Activated naive CD4-positive, alpha-beta T cell treated with anti-CD3 and anti-CD28 coated beads, Interleukin-2, amount 10 ng/mL, durations not matched to agents 7 days and 5 days (primary cell): ENCODE measurements at regions not wholly inside any gene's neighbourhood (a gene's known extent, or its start where the extent isn't known, plus 50 kb on each side); places are given as distances from the start of the nearest gene placed in this dataset.
"Not testable (repeated sequence)": the region's sequence is repeated elsewhere in the genome, so short reads cannot be mapped to it uniquely, and the experiment has no call there.

ENCODE experiments used
- CTCF ChIA-PET: fragments of 350-600 bp; sonication (Branson Sonifier 250); formaldehyde crosslinking; loops from one replicate; lab custom pipeline; 2021; ENCODE audit warnings: antibody characterized with exemption; lab: Charles Lee
- DNase-seq: peaks from one replicate; pipeline ENCODE4 v3.0.0-alpha.2; 2020
- H3K27ac Mint-ChIP-seq: one replicate; pipeline ENCODE4 v1.8.0; 2021; ENCODE audit warnings: mild to moderate bottlenecking, moderate library complexity, mixed read lengths
- H3K27me3 Mint-ChIP-seq: one replicate; pipeline ENCODE4 v1.8.0; 2021; ENCODE audit warnings: mild to moderate bottlenecking, mixed read lengths
- H3K36me3 Mint-ChIP-seq: one replicate; pipeline ENCODE4 v1.8.0; 2021; ENCODE audit warnings: mixed read lengths
- H3K4me1 Mint-ChIP-seq: one replicate; pipeline ENCODE4 v1.8.0; 2021; ENCODE audit warnings: mixed read lengths
- H3K4me3 Mint-ChIP-seq: one replicate; pipeline ENCODE4 v1.8.0; 2021; ENCODE audit warnings: mild to moderate bottlenecking, moderate library complexity, mixed read lengths
- H3K9me3 Mint-ChIP-seq: one replicate; pipeline ENCODE4 v1.8.0; 2021; ENCODE audit warnings: mixed read lengths

- DNase-seq, H3K4me3 Mint-ChIP-seq, H3K4me1 Mint-ChIP-seq, CTCF ChIA-PET, H3K36me3 Mint-ChIP-seq, H3K27ac Mint-ChIP-seq, H3K27me3 Mint-ChIP-seq: not testable (repeated sequence)
- peaks cover 13% of the 10 kb centered on the region for H3K9me3 Mint-ChIP-seq
These were observed 858.8 kb downstream of the TUBA3C start for GRCh38 chr13:18322821-18323220.

DNA sequence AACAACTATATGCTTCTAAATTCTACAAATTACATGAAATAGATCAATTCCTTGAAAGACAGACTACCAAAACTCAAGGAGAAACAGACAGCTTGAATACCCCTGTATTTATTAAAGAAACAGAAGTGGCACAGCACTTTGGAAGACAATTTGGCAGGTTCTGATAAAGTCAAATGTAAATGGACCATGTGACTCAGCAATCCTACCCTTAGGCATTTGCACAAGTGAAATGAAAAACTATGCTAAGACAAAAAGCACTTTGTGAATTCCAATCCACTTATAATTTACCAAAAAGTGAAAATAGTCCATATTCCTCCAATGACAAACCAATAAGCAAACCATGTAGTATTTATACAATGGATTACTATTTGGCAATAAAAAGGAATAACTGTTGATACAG is 862.0 kb downstream of the TUBA3C start:
- H3K36me3 Mint-ChIP-seq, H3K4me3 Mint-ChIP-seq, CTCF ChIA-PET, DNase-seq, H3K4me1 Mint-ChIP-seq, H3K27ac Mint-ChIP-seq, H3K27me3 Mint-ChIP-seq: not testable (repeated sequence)
- peaks cover 25% of the 10 kb centered on the region for H3K9me3 Mint-ChIP-seq

GRCh38 chr13:18303240-18303813 is 878.3 kb downstream of the TUBA3C start:
- H3K4me1 Mint-ChIP-seq, CTCF ChIA-PET, H3K36me3 Mint-ChIP-seq, H3K27me3 Mint-ChIP-seq, H3K4me3 Mint-ChIP-seq, H3K27ac Mint-ChIP-seq, DNase-seq: not testable (repeated sequence)
- H3K9me3 Mint-ChIP-seq, result peaks cover 45% of the 10 kb centered on the region

DNA sequence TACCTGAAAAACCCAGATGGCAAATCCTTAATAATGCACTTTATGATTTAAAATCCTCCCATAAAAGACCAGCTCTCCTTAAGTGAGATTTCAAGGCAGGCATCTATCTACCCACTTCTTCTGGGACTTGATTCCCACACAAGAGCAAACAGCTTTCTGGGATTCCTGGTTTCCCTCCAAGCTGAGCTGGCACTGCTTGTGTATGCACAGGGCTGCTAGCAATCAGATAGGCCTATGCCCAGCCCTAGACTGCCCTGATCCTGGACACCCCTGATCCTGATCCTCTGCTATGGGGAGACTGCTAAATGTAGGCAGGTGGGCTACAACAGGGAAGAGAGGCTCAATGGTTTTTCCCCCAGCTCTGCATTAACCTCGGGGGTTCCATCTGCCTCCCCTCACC is 880.7 kb downstream of the TUBA3C start:
- H3K4me3 Mint-ChIP-seq, H3K36me3 Mint-ChIP-seq, CTCF ChIA-PET, H3K27ac Mint-ChIP-seq, H3K27me3 Mint-ChIP-seq, H3K4me1 Mint-ChIP-seq, DNase-seq: not testable (repeated sequence)
- H3K9me3 Mint-ChIP-seq, result peaks cover 40% of the 10 kb centered on the region

DNA sequence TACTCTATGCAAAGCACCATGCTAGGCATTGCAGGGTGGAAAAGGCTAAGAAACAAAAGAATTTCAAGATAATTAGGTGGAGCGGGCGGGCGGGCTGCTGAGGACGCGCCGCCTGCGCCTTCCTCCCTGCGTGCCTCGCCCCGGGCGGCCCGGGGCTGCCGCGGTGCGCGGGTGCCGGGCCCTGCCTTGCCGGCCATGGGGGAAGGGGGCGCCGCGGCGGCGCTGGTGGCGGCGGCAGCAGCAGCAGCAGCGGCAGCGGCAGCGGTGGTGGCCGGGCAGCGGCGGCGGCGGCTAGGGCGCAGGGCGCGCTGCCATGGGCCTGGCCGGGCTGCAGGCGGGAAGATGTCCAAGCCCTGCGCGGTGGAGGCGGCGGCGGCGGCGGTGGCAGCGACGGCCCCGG is 884.3 kb downstream of the TUBA3C start:
- H3K27ac Mint-ChIP-seq, H3K27me3 Mint-ChIP-seq, CTCF ChIA-PET, H3K36me3 Mint-ChIP-seq, H3K4me3 Mint-ChIP-seq, H3K4me1 Mint-ChIP-seq, DNase-seq: not testable (repeated sequence)
- peaks cover 25% of the 10 kb centered on the region for H3K9me3 Mint-ChIP-seq

DNA sequence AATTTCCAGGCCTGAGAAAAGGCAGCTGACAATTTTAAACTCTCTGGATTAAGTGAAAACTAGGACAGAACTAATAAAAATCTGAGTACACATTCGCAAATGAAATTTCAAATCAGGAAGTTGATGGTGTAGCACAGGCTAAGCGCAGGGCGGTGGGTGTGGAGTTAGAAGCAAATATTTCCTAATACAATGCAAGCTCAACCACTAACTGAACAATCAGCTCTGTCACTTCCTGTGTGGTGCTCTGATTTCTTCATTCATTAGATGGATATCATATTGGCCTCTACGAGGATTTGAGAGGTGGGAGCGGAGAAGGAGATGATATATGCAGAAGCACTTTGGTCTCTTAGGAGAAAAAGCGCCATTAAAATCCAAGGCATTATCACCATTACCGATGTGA is 885.0 kb downstream of the TUBA3C start:
- CTCF ChIA-PET, H3K27me3 Mint-ChIP-seq, H3K4me3 Mint-ChIP-seq: not testable (repeated sequence)

DNA sequence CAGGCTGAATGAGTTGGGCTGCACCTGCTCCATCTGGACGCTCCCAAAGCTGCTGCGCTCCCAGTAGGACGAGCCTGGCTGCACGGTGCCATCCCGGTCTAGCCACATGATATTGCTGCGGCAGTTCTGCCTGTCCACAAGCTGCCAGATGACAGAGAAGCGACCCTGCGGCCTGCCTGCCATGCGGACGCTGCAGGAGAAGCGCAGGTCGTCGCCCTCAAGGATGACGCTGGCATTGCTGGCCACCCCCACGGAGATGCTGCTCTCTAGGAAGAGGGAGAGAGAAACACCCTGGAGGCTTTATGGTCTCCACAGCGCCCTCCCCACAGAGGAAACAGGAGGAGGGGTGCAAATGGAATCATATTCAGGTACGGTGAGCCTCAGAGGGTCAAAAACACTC is 887.3 kb downstream of the TUBA3C start:
- peaks cover 21% of the 10 kb centered on the region for H3K9me3 Mint-ChIP-seq
- DNase-seq, H3K4me1 Mint-ChIP-seq, H3K36me3 Mint-ChIP-seq, H3K27me3 Mint-ChIP-seq, CTCF ChIA-PET, H3K4me3 Mint-ChIP-seq, H3K27ac Mint-ChIP-seq: not testable (repeated sequence)

More for the DNA sequence above, 885.0 kb downstream of the TUBA3C start:
- H3K36me3 Mint-ChIP-seq, H3K27ac Mint-ChIP-seq, DNase-seq, H3K4me1 Mint-ChIP-seq: not testable (repeated sequence)
- peaks cover 18% of the 10 kb centered on the region for H3K9me3 Mint-ChIP-seq

GRCh38 chr13:18286848-18287247 is 894.8 kb downstream of the TUBA3C start:
- H3K4me1 Mint-ChIP-seq, H3K4me3 Mint-ChIP-seq, H3K27me3 Mint-ChIP-seq, CTCF ChIA-PET, H3K36me3 Mint-ChIP-seq, H3K27ac Mint-ChIP-seq, DNase-seq: not testable (repeated sequence)
- peaks cover 11% of the 10 kb centered on the region for H3K9me3 Mint-ChIP-seq

DNA sequence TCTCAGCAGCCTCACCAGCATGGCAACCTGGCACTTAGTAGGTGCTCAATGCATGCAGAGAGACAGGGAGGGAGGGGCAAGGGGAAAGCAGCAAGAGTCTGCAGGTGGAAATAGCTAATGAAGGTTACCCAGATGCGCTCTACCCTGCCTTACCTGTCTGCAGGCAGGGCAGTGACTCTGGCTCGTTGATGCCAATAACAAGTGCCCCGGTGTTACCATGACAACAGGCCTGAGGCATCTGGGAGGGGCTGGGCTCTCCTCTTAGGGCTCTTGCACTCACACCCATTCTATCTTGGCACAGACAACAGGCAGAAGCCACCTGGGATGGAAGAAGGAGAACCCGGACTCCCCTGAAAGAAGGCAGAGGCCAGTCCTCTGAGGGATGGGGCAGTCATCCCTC is 896.0 kb downstream of the TUBA3C start:
- H3K27me3 Mint-ChIP-seq, H3K4me3 Mint-ChIP-seq, H3K4me1 Mint-ChIP-seq, H3K36me3 Mint-ChIP-seq, CTCF ChIA-PET, DNase-seq, H3K27ac Mint-ChIP-seq: not testable (repeated sequence)
- peaks cover 11% of the 10 kb centered on the region for H3K9me3 Mint-ChIP-seq

GRCh38 chr13:18284040-18284439 is 897.6 kb downstream of the TUBA3C start:
- DNase-seq, H3K27ac Mint-ChIP-seq, H3K4me1 Mint-ChIP-seq, H3K36me3 Mint-ChIP-seq, CTCF ChIA-PET, H3K4me3 Mint-ChIP-seq, H3K27me3 Mint-ChIP-seq: not testable (repeated sequence)
- peaks cover 15% of the 10 kb centered on the region for H3K9me3 Mint-ChIP-seq

DNA sequence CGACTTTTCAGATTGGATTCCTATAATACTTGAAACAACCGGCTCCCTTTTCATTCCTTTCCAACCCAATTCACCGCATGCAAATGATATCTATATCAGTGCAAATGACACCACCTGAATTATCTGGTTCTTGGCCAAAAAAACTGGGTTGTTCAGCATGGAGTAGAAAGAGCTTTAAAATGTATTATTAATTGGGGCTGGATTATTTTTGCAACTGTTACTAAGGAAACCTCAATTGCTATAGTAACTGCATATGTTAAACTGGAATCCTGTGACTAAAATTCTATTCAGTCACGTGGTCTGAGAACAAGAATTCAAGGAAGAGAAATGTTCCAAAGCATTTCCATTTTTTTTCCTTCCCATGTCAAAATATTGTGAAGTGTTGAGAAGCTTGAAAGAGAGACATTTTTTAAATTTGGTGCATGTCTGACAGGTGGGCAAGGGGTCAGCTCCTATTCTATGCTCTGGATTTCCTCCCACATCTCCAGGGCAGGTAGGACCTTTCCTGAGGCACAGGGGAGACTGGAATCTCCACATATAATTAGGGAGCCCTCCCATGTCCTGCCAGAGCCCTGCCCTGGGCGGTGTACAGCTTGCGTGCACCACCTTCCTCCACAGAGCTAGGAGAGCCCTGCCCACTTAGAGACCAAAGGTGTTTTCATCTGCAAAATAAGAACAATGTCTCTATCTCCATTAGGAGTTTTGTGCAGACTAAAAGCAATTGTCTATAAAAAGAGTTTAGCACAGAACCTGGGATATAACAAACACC is 899.6 kb downstream of the TUBA3C start:
- H3K4me3 Mint-ChIP-seq, H3K27ac Mint-ChIP-seq, H3K27me3 Mint-ChIP-seq, H3K36me3 Mint-ChIP-seq, DNase-seq, CTCF ChIA-PET, H3K4me1 Mint-ChIP-seq: not testable (repeated sequence)
- H3K9me3 Mint-ChIP-seq, result peaks cover 21% of the 10 kb centered on the region

DNA sequence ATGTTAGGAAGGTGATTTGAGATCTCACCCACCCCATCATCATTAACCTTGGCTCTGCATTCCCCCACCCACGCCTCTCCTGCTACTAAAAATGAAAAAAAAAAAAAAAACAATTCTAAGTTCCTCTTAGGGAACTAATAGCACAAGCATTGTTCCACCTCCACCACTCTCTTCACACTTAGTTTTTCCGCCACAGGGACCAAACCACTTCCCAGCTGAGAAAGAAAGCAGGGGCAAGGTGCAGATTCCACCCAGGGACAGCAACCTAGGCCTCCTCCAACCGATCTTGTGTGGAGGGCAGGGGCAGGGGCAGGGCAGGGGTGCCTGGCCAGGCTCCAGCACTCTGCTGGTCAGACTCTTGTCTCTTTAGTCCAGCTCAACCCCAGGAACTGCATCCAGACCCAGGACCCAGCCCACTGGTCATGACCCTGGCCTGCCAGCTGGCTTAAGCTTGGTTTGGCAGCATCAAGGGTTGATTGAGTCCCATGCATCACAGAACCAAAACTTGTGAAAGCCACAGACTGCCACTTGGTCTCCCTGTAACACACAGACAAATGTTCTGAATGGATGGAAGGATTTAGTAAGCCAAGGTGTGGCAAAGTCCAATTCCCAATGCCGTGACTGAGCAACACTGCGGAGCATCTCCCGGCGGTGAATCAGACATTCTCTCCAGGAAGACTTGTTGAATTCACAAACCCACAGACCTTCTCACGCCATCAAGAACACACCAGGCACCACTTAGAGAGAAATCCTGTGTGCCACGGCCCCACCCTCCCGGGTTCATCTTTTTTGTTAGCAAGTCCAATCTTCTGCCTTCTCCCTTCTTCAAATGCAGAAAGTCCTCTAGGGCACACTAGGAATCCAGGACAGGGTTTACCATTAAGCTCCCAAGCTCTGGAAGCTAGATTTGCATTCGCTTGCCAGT is 900.5 kb downstream of the TUBA3C start:
- H3K4me3 Mint-ChIP-seq, H3K36me3 Mint-ChIP-seq, H3K27me3 Mint-ChIP-seq, DNase-seq, CTCF ChIA-PET, H3K4me1 Mint-ChIP-seq, H3K27ac Mint-ChIP-seq: not testable (repeated sequence)
- peaks cover 21% of the 10 kb centered on the region for H3K9me3 Mint-ChIP-seq

DNA sequence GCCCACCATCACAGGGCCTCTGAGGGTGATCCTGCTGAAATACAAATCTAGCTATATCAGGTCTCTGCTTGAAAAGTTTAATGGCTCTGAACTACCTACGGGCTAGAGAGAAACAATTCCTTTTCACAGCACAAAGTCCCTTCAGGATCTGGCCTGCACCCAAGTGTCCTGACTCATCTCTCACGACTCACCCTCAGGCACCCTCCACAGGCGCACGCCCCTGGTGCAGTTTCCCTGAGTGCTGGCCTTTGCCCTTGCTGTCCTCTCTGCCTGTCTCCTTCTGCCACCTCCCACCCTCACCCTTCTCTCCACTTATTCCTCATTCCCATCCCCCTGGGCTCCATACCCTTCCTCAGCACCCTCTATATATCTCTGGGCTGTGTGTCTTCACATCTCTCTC is 901.7 kb downstream of the TUBA3C start:
- DNase-seq, CTCF ChIA-PET: not testable (repeated sequence)

DNA sequence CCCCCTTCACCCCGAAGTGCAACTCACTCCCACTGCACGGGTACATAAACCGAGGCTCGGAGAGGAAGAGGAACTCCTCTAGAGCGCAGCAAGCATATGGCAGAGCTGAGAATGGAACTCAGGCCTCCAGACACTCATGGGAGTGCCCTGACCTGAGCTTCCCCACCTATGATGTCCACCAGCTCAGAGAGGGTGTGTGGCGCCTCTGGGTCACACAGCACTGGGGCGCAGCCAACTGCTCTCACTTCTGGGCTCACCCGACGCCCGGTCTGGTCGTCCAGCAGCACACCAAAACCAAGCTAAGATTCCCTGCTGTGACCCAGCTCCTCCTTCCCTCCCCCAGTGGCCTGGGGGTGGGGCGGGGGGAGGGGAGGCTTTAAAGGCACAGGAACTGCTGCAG is 904.3 kb downstream of the TUBA3C start:
- H3K4me1 Mint-ChIP-seq, H3K4me3 Mint-ChIP-seq, H3K36me3 Mint-ChIP-seq, H3K27ac Mint-ChIP-seq, CTCF ChIA-PET, DNase-seq, H3K27me3 Mint-ChIP-seq: not testable (repeated sequence)
- H3K9me3 Mint-ChIP-seq, result peaks cover 23% of the 10 kb centered on the region

More for the DNA sequence above, 901.7 kb downstream of the TUBA3C start:
- not testable (repeated sequence) for H3K36me3 Mint-ChIP-seq, H3K4me1 Mint-ChIP-seq, H3K27ac Mint-ChIP-seq, H3K27me3 Mint-ChIP-seq, H3K4me3 Mint-ChIP-seq
- peaks cover 23% of the 10 kb centered on the region for H3K9me3 Mint-ChIP-seq
